ENCODE measurements at regions not wholly inside any gene's neighbourhood (a gene's known extent, or its start where the extent isn't known, plus 50 kb on each side); places are given as distances from the start of the nearest gene placed in this dataset.
"Not testable (repeated sequence)": the region's sequence is repeated elsewhere in the genome, so short reads cannot be mapped to it uniquely, and the experiment has no call there.

DNA sequence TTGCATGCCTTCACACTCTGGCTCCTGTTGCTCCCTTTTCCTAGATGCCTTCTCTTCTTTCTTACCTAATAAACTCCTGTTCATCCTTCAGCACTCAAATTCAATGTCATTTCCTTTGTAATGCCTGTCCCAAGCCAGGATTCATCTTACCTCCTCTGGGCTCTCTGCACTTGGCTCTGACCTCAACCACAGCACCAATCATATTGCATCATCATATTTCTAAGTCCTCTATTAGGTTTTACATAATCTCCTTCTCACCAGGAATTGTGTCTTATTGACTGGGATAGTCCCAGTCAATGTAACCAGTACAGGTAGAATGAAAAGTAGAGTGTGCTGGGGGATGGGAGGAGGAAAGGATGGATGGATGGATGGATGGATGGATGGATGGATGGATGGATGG is 187.1 kb downstream of the NRP2 start:
- DNase-seq (ENCODE audit: low spot score): no peak
- intact Hi-C loops (cut with DNase I): no loop called here
- peak; percentile 69 for ATAC-seq

DNA sequence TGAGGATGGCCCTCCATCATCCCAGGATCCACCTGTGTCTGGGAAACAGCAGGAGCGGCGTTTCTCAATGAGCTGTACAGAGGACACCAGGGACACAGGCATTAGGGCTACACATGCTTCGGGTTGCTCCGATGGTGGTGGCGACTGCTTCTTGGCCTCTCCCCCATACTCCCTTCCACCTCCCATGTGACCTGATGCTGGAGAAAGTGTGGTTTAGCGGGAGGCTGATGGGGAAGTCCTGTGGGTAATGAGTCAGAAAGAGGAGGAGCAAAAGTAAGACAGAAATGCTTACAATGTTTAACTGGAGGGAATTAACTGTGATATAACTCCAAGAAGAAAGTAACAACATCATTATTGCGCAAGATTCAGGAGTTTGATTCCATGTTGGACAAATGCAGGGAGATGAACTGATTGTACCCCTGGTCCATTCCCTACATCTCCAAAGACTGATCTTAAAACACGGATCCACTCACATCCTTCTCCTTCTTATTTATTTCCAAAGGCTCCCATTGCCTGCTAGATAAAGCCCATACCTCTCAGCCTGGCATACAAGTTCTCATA is 186.6 kb downstream of the NRP2 start:
- DNase-seq (ENCODE audit: low spot score) (no peak), ATAC-seq (peak; percentile 60)
- intact Hi-C loops (cut with DNase I): no loop called here

GRCh38 chr2:205868053-205868452 is 185.8 kb downstream of the NRP2 start:
- no peak for DNase-seq (ENCODE audit: low spot score)
- intact Hi-C loops (cut with DNase I): no loop called here
- no peak for ATAC-seq

DNA sequence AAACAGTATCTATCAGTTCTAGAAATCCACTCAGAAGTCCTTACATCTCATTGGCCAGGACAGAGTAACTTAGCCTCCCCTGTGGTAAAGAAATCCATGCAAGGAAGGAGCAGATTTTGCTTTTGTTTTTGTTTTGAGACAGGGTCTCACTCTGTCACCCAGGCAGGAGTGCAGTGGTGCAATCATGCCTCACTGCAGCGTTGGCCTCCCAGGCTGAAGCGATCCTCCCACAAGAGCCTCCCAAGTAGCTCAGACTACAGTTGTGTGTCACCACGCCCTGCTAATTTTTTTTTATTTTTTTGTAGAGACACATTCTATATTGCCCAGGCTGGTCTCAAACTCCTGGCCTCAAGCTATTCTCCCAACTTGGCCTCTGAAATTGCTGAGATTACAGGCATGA is 185.1 kb downstream of the NRP2 start:
- intact Hi-C loops (cut with DNase I): no loop called here
- ATAC-seq (no peak), DNase-seq (ENCODE audit: low spot score) (no peak)

DNA sequence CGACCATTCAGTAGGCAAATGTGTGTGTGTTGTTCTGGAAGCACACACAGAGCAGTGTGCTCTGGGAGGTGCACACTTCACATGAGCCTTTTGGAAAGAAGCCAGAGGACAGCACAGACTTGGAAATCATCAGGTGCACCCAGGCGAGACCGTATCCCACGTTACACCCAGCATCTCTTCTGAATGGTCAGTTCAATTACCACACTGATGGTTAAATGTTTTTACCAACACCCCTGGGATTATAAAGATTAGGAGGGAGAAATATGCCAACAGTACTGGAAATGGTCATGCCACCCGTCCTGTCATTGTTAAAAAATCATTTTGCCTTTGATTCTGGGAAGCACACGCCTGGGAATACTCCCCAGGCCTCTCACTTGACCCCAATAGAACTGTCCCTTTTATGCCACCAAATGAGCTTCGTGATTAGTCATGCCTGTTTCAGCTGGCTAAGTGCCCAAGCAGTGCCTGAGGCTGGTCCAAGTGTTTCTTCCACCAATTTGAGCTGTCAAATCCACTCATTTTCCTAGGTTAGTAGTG is 183.7 kb downstream of the NRP2 start:
- intact Hi-C loops (cut with DNase I): no loop called here
- no peak for DNase-seq (ENCODE audit: low spot score)
- ATAC-seq: no peak

DNA sequence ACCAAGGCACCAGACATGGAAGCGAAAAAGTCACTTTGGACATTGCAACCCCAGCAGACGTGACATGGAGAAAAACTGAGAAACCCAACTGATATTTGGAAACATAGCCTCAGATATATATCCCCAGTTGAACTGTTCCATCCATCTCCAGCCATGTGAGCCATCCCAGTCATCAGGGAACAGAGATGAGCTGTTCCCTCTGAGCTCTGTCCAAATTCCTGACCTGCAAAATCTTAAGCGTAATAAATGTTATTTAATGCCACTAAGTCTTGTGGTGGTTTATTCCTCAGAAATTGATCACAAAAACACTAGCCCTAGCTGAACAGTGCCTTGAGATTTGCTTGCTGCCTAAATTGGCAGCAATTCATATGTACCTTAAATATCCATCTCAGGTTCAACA is 182.8 kb downstream of the NRP2 start:
- DNase-seq (ENCODE audit: low spot score) (no peak), ATAC-seq (no peak)
- intact Hi-C loops (cut with DNase I): no loop called here

DNA sequence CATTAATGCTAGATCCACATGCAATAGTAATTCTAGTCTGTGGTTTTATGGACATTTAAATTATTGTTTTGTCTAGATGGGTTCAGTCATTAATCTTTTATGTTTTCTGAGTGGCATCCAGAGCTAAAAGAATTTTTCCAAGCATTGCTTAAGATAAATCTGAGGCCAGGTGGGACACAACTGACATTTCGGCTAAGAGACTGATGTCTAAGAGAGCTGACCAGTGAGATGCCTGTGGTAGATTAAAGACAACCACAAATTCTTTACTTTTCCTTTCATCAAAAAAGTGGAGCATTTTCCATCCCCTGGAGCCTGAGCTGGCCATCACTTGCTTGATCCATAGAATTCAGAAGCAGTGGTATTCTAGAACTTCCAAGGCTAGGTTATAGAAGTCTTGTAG is 182.2 kb downstream of the NRP2 start:
- ATAC-seq (no peak), DNase-seq (ENCODE audit: low spot score) (no peak)
- intact Hi-C loops (cut with DNase I): no loop called here

GRCh38 chr2:205862761-205863160 is 180.5 kb downstream of the NRP2 start:
- intact Hi-C loops (cut with DNase I); DNase-seq (ENCODE audit: low spot score); ATAC-seq: not testable (repeated sequence)

DNA sequence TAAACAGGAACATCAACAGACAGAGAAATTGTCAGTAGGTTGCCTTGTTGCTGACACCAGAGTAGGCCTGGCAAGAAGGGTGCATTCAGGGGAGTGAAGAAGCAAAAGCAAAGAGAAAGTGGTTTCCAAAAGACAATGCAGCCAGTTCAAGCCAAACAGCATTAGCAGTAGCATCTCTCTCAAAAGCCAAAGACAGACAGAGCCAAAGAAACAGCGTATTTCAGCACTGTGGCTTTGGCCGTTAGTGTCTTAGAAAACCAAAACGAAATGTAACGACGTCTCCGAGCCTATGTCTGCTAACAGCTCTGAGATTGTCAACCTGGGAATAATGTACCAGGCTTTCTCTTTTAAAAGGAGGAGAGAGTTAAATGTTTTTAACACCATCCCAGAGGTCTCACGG is 178.6 kb downstream of the NRP2 start:
- ATAC-seq: no peak
- DNase-seq (ENCODE audit: low spot score): no peak
- intact Hi-C loops (cut with DNase I): no loop called here

DNA sequence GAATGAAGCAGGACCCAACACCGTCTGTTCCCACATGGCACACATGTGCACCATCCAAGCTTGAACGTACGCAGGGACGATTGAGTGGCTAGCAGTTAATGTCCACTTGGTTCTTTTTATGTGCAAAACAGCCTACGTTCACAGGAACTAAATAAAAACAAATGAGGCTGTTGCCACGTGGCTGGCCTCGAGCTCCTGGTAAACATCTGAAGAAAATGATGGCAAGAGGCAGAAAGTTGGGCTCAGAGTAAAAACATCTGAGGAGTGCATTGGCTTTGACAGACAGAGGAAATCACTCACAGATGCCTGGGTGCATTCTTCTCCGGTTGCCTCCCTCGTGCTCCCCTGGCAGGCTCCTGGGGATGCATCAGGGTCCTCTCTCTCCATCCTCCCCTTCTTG is 177.9 kb downstream of the NRP2 start:
- intact Hi-C loops (cut with DNase I): no loop called here
- no peak for ATAC-seq
- no peak for DNase-seq (ENCODE audit: low spot score)

DNA sequence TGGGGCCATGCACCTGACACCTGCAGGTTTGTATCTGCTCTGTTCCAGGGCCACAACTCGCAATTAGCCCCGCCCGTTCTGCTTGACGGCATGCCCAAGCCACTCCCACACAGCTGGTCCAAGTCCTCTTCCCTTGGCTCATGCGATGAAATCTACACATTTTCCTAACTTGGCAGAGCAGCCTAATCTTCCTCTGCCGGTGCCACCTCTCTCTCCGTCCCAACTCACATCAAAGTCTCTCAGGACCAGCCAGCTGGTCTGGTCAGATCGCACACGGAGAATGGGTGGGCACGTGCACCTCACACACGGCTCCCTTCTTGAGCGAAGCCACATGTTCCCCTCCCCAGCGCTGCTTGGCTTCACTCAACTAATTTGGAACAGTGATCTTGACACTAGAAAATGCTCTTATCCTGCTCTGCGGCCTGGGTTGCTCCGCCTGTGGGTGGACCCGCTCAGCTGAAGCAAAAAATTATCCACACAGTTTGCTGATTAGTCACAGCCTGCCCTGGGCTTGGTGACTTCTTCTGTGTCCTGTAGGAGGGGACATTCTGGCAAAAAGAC is 176.7 kb downstream of the NRP2 start:
- intact Hi-C loops (cut with DNase I): no loop called here
- ATAC-seq (peak; percentile 74), DNase-seq (ENCODE audit: low spot score) (no peak)

GRCh38 chr2:205858275-205858674 is 176.0 kb downstream of the NRP2 start:
- ATAC-seq: no peak
- DNase-seq (ENCODE audit: low spot score): no peak
- intact Hi-C loops (cut with DNase I): no loop called here

GRCh38 chr2:205857520-205858237 is 175.4 kb downstream of the NRP2 start:
- no peak for ATAC-seq
- intact Hi-C loops (cut with DNase I): no loop called here

GRCh38 chr2:205852457-205852856 is 170.2 kb downstream of the NRP2 start:
- ATAC-seq: peak; percentile 40
- intact Hi-C loops (cut with DNase I): no loop called here
- DNase-seq (ENCODE audit: low spot score): no peak

More at GRCh38 chr2:205857520-205858237, 175.4 kb downstream of the NRP2 start:
- no peak for DNase-seq (ENCODE audit: low spot score)

DNA sequence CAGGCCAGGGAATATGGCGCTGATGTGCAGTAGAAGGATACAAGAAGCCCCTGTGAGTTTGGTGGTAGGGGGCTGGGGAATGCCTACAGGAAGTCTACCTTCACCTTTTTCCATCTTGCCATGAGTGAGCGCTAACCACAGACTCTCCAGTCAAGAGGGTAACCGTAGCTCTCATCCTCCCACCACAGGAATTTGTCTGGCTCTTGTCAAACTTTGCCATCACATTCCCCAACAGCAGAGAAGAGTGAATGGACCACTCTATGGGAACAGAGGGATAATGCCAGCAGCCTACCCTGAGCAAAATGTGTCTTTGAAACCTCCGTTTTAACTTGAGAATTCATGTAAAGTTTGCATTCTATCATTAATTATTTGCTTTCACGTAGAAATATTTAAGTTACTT is 168.3 kb downstream of the NRP2 start:
- DNase-seq (ENCODE audit: low spot score): no peak
- intact Hi-C loops (cut with DNase I): no loop called here
- no peak for ATAC-seq

DNA sequence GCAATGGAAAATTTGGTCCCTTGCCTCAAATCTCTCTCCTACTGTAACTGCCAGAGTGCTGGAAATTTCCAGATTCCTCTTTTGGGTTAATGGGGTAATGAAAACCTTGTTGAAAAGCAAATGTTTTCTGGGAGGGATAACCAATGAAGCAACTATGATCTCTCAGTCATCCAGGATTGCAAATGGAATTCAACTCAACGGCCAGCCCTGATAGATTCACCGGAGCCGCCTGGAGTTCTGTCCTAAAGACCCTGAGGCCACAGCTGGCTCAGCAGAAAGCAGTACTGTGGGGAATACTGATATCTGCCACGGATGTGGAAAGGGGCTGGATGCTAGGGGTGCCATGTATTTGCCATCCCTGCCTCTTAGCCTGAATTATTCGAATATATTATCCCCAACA is 167.8 kb downstream of the NRP2 start:
- ATAC-seq: no peak

GRCh38 chr2:205849136-205849535 is 166.8 kb downstream of the NRP2 start:
- intact Hi-C loops (cut with DNase I): no loop called here
- ATAC-seq: peak; percentile 23
- DNase-seq (ENCODE audit: low spot score): no peak

More for the DNA sequence above, 167.8 kb downstream of the NRP2 start:
- intact Hi-C loops (cut with DNase I): no loop called here
- DNase-seq (ENCODE audit: low spot score): no peak

GRCh38 chr2:205848601-205849000 is 166.3 kb downstream of the NRP2 start:
- DNase-seq (ENCODE audit: low spot score): no peak
- intact Hi-C loops (cut with DNase I): no loop called here
- peak; percentile 27 for ATAC-seq
